Fibroblast of peridontal ligament (primary cell): ENCODE measurements at regions not wholly inside any gene's neighbourhood (a gene's known extent, or its start where the extent isn't known, plus 50 kb on each side); places are given as distances from the start of the nearest gene placed in this dataset.
"Not testable (repeated sequence)": the region's sequence is repeated elsewhere in the genome, so short reads cannot be mapped to it uniquely, and the experiment has no call there.

Experiments
- DNase-seq: peaks from one replicate; pipeline ENCODE4 v3.0.0-alpha.2; 2010; ENCODE audit errors: extremely low read depth

DNA sequence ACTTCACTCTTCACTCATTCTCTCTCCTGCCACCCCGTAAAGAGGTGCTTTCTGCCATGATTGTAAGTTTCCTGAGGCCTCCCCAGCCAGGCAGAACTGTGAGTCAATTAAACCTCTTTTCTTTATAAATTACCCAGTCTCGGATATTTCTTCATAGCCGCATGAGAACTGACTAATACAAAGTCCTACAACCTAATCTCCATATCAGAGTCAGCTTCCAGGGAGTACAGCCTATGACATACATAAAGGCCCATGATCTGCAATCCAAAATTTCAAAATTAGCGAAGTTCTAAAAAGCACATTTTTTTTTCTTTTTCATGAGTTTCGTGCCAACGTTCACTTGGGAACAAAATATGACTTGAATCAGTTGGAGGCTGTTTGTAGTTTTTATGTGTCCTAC is 256.9 kb upstream of the DUSP10 start:
- no peak for DNase-seq

DNA sequence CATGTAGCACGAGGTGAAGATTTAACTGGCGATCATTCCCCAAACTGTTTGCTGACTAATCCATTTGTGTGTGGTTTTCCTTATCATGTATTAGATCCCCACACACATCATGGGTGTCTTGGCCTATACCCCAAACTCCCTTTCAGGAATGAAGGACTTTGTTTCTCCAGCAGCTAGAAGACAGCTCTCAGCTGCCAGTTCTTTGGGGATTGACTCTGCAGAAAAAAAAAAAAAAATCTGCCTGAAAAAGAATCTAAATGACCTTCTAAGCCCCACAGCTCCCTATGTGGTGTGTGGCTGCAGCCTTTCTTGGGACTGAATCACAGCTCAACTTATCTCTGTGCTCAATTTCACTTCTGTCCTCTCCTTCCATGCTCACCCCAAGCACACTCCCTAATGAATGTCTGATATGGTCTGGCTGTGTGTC is 256.3 kb upstream of the DUSP10 start:
- DNase-seq = no peak

- not testable (repeated sequence) for DNase-seq
Measured at GRCh38 chr1:221997012-221997411, 255.1 kb upstream of the DUSP10 start.

GRCh38 chr1:221994939-221995338 is 253.1 kb upstream of the DUSP10 start:
- DNase-seq = peak; percentile 91

DNA sequence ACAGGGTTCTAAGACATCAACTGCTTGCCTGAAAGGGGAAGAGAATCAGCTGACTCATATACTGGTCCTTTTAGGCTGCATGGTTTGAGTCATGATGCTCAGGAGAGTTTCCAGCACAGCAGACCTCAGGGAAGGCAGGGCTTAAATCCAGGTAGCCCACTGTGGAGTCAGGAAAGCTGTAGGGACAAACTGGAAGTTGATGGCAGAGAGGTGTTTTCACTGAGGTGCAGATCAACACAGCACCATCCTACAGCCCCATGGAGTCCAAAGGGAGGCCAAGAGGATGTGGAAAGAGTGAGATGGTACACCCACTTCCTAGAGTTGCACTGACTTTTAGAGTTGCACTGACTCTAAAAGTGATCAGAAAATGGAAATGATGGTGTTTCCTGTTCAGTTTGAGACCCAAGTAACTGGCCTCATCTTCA is 252.4 kb upstream of the DUSP10 start:
- peak; percentile 48 for DNase-seq

DNA sequence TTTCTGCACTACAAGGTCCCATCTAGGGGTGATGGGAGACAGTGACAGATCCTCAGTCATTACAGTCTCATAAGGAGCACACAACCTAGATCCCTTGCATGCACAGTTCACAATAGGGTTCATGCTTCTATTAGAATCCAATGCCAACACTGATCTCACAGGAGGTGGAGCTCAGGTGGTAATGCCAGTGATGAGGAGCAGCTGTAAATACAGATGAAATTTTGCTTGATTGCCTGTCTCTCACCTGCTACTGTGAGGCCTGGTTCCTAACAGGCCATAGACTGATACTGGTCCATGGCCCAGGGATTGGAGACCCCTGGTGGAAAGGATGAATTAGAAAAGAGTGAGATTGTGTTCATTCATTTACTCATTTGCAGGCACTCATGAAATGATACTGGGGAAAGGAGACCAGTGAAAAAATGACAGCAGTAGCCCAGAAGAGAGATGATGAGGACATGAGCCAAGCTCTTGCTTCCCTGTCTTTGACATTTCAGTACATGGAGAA is 251.6 kb upstream of the DUSP10 start:
- no peak for DNase-seq

DNA sequence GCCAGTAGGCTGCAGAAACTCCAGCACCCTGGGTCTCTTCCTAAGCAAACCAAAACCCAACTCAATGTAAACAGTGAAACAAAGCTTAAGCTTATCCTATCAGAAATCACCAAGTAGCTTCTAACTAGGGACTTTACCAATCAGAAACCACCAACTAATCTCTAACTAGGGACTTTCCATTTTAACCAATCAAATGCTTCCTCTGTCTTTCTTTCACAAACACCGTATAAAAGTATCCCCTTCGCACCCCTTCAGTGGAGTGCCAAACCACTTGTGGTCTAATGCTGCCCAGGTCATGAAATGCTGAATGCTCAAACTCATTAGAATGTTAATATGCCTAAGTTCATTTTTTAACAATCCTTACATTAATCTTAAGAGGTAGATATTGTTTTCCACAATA is 250.5 kb upstream of the DUSP10 start:
- DNase-seq = no peak

- no peak for DNase-seq
Measured at GRCh38 chr1:221991221-221991620, 249.3 kb upstream of the DUSP10 start.

DNA sequence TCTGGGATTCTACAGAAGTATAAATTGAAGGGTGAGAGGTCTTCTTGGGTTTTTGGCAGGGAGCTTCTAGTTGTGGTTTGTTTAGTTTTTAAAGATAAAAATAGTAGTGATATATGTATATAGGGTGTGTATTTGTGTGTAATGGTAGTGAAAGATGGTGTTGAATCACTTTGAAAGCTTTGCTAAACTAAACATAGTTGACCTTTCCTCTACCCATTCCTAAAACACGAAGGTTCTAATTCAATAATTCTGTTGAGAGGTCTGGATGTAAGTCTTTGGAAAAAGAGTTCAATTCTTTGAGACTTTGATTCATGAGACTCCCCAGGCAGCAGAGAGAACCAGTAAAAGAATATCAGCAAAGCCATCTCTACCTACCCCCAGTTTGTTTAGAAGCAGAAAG is 247.9 kb upstream of the DUSP10 start:
- peak; percentile 61 for DNase-seq

- no peak for DNase-seq
Measured at GRCh38 chr1:221988829-221989228, 246.9 kb upstream of the DUSP10 start.

DNA sequence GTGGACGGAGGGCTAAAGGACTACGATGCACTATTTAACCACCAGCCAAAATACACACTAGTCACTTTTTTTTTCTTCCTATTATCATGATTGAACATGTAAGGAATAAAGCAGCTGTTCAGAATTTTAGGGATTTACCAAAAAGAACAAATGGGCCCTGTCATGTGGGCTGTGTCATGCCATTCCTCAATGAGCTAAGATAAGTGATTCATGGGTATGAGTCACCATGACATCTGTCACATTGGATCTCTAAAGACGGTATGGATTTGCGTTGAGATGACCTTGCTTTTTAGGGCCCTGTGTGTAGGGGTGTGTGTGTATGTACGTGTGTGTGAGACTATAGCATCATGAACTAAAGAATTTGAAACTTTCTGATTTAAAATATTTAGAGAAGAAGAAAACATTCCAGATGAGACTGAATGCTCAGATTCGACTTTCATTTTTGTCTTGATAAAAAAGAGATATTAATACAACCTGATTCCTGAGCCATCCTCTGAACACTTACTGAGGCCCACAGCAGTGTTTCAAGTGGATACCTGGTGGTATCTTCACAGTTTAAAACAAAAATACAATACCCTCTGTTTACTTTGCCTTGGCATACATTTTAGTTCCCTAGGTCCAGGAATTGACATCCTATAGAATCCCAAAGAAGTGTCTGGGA is 246.1 kb upstream of the DUSP10 start:
- DNase-seq = peak; percentile 90

DNA sequence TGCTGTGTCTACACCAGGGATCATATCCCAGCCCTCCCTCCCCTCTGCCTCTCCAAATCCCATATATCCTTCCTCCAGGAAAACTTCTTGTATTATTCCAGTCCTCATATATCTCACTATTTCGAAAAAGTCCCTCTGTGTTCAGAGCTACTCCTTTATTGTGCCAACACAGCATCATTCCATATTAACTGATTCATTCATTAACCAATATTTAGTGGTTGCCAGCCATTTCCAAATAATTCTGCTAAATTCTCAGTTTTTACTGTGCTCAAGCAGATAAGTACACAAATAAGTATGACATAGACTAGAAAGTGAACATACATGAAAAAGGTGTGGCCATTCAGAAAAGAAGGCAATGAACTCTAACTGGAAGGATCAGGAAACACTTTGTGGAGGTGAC is 241.6 kb upstream of the DUSP10 start:
- DNase-seq = no peak

DNA sequence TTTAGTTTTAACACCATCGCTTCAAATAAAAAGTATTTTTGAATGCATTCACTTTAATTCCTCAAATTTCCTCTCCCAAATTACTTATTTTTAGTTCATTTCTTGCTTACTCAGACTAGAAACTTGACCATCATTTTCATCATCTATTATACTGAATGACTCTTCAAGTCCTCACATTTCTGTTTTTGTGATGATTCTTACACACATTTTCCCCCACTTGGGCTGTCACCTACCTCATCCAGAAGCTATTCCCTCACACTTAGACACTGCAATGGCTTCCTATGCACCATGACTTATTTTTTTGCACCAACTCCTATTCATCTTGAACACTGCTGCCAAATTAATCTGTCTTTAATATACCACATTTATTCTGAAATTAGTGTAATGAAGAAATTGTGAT is 239.6 kb upstream of the DUSP10 start:
- DNase-seq = no peak

- no peak for DNase-seq
Measured at GRCh38 chr1:221979444-221980032, 237.6 kb upstream of the DUSP10 start.

- DNase-seq = not testable (repeated sequence)
Measured at GRCh38 chr1:221978631-221979334, 236.9 kb upstream of the DUSP10 start.

- not testable (repeated sequence) for DNase-seq
Measured at GRCh38 chr1:221973787-221974186, 231.9 kb upstream of the DUSP10 start.

DNA sequence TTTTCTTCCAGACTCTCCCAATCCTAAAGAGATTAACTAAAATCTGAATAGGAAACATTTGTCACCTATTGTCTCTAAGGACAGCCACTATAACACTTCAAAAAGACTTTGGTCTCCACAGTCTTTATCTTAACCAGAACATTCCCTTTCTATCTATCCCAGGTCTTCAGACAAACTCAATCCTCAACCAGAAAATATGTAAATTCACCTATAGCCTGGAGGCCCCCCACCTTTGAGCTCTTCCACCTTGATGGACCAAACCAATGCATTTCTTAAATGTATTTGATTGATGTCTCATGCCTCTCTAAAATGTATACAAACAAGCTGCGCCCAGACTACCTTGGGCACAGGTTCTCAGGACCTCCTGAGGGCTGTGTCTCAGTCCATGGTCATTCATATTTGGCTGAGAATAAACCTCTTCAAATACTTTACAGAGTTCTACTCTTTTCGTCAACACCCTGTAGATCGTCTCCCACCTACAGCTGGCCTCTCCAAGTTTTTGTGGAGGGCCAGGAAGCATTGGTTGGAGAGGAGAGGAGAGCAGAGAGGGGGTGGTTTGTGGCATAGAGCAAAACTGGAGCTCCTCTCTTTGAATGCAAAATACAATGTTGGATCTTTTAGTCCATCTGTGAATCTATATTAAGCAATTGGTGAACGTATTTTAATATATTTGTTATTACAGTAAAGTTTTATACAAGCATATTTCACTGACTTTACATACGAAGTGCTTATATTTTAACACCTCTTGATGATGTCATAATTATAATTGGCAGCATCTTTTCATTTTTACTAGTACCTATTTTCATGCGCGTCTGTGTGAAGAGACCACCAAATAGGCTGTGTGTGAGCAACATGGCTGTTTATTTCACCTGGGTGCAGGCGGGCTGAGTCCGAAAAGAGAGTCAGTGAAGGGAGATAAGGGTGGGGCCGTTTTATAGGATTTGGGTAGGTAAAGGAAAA is 230.7 kb upstream of the DUSP10 start:
- no peak for DNase-seq

DNA sequence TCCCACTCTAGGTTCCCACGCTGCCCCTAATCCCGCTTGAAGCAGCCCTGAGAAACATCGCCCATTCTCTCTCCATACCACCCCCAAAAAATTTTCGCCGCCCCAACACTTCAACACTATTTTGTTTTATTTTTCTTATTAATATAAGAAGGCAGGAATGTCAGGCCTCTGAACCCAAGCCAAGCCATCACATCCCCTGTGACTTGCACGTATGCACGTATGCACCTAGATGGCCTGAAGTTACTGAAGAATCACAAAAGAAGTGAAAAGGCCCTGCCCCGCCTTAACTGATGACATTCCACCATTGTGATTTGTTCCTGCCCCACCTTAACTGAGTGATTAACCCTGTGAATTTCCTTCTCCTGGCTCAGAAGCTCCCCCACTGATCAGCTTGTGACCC is 229.1 kb upstream of the DUSP10 start:
- DNase-seq = not testable (repeated sequence)

DNA sequence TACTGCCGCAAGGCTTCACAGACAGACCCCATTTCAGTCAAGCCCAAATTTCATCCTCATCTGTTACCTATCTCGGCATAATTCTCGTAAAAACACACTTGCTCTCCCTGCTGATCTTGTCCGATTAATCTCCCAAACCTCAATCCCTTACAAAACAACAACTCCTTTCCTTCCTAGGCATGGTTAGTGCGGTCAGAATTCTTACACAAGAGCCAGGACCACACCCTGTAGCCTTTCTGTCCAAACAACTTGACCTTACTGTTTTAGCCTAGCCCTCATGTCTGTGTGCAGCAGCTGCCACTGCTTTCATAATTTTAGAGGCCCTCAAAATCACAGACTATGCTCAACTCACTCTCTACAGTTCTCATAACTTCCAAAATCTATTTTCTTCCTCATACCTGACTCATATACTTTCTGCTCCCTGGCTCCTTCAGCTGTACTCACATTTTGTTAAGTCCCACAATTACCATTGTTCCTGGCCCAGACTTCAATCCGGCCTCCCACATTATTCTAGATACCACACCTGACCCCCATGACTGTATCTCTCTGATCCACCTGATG is 227.5 kb upstream of the DUSP10 start:
- DNase-seq = not testable (repeated sequence)

GRCh38 chr1:221967538-221967937 is 225.6 kb upstream of the DUSP10 start:
- not testable (repeated sequence) for DNase-seq

- not testable (repeated sequence) for DNase-seq
Measured at GRCh38 chr1:221966888-221967287, 225.0 kb upstream of the DUSP10 start.
